Testis (tissue), 2 donors: ENCODE measurements at regions not wholly inside any gene's neighbourhood (a gene's known extent, or its start where the extent isn't known, plus 50 kb on each side); places are given as distances from the start of the nearest gene placed in this dataset.

Experiments
- CTCF ChIP-seq, 3 experiments: fragments of 450-650 bp in 2 of 3; fragments of 200-600 bp in 1 of 3; sonication (generic) in 1 of 3; IDR thresholded peaks; one replicate each; pipeline ENCODE4 v1.5.1; 2016 to 2019; ENCODE audit warnings: antibody characterized with exemption in 3 of 3, mild to moderate bottlenecking in 2 of 3, moderate library complexity in 1 of 3
- POLR2A ChIP-seq: fragments of 450-650 bp; IDR thresholded peaks from one replicate; pipeline ENCODE4 v1.6.1; 2017; ENCODE audit warnings: antibody characterized with exemption, mild to moderate bottlenecking, moderate library complexity

GRCh38 chr7:114160925-114161324 lies 242.1 kb upstream of the PPP1R3A start:
- TF ChIP-seq POLR2A (no peak), CTCF (IDR thresholded peaks at IDR 0.05) (no peak)
